ENCODE measurements at regions not wholly inside any gene's neighbourhood (a gene's known extent, or its start where the extent isn't known, plus 50 kb on each side); places are given as distances from the start of the nearest gene placed in this dataset.

DNA sequence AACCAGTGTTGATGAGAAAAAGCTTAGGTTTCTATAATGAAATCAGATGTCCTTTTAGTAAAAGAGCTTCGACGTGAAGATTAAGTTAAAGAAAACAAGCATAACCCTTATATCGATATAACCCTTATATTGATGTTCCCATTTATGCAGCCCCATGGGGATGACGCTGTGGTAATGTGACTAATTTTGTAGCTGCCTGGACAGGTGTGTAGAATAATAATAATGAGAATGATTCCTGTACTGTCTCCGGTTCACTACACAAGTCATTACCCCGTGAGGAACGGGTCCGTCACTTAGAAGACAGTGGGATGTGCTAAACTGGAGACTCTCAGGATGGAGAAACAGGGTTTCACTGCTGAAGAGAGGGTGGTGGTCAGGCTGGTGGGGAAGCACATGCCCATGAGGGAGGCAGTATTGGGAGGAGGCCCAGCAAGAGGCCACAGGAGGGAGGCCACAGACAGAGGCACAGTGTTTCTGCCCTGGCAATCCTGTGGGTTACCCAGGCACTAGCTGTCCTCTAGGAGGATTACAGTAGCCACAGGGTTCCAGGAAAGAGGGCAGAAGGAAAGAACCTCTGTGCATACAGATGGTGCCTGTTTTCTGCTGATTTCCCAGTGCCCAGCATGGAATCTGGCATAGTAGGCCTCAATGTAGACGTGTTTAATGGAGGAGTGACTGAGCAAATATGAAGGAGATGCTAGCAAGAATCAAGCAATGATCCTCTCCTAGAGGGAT is 191.1 kb upstream of the TSC22D2 start:
- TF ChIP-seq, protein P1, sequence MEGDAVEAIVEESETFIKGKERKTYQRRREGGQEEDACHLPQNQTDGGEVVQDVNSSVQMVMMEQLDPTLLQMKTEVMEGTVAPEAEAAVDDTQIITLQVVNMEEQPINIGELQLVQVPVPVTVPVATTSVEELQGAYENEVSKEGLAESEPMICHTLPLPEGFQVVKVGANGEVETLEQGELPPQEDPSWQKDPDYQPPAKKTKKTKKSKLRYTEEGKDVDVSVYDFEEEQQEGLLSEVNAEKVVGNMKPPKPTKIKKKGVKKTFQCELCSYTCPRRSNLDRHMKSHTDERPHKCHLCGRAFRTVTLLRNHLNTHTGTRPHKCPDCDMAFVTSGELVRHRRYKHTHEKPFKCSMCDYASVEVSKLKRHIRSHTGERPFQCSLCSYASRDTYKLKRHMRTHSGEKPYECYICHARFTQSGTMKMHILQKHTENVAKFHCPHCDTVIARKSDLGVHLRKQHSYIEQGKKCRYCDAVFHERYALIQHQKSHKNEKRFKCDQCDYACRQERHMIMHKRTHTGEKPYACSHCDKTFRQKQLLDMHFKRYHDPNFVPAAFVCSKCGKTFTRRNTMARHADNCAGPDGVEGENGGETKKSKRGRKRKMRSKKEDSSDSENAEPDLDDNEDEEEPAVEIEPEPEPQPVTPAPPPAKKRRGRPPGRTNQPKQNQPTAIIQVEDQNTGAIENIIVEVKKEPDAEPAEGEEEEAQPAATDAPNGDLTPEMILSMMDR (IDR thresholded peaks at IDR 0.05): no peak
- TF ChIP-seq POLR2AphosphoS5 (IDR thresholded peaks at IDR 0.05): no peak
- TF ChIP-seq POLR2A (IDR thresholded peaks at IDR 0.05): no peak
